ENCODE measurements at regions not wholly inside any gene's neighbourhood (a gene's known extent, or its start where the extent isn't known, plus 50 kb on each side); places are given as distances from the start of the nearest gene placed in this dataset.

DNA sequence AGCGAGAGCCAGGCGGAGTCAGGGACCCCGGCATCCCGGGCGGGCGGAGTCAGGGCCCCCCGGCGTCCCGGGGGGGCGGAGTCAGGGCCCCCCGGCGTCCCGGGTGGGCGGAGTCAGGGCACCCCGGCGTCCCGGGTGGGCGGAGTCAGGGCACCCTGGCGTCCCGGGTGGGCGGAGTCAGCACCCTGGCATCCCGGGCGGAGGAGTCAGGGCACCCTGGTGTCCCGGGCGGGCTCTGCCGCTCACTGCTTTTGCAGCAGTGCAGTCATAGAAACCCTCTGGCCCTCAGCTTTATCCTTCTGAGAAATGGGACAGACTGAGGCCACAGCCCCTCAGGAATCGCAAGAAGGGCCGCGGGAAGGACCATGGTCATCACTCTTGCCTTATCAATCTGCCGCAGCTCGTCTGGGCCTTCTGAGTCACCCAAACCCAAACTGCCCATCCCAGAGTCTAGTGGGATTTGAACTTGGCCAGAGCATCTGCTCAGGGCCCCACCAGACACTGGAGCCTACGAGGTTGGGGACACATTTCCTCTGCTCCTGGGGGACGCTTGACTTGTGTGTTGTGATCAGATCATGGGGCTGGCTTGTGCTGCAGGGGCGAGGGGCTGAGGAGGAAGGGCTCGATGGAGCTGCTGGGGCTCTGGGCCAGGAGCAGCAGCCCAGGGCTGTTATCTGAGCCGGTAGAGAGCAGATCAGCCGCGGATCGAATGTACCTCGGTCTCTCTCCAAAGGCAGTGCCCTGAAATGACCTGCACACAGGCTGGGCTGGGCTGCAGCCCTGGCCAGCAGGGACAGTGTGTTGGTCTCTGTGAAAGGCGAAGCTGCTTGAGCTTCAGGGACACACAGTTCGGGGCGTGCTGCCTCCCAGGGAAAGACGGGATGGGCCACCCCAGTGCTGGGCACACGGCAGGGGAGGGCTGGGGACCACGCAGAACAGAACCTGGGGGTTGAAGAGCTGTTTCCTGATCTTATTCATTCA, 290.1 kb upstream of the HDAC4 start:
- DNase-seq (ENCODE audit: low read depth), result no peak

- no peak for DNase-seq (ENCODE audit: low read depth)
These were observed 289.2 kb upstream of the HDAC4 start for GRCh38 chr2:239689985-239690384.

- no peak for DNase-seq (ENCODE audit: low read depth)
These were observed 288.6 kb upstream of the HDAC4 start for GRCh38 chr2:239689410-239689809.

DNA sequence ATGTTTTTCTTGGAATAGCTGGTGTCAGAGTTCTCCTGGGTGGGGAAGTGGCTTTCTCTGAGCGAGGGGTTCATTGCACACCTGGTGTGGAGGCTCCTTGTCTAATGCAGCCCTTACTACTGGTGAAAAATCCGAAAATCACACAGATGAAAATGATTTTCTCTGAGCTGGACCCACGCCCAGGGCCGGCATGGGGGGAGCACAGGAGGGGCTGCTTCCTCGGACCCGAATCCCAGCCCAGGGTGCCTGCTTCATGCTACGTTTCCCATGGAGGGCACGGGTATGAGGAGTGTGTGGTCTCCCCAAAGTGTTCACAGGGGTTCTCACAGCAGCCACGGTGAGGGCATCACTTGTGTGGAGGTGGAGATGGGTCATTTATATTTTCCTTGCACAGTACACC, 288.0 kb upstream of the HDAC4 start:
- no peak for DNase-seq (ENCODE audit: low read depth)

- DNase-seq (ENCODE audit: low read depth), result no peak
These were observed 287.4 kb upstream of the HDAC4 start for GRCh38 chr2:239688122-239688681.

DNA sequence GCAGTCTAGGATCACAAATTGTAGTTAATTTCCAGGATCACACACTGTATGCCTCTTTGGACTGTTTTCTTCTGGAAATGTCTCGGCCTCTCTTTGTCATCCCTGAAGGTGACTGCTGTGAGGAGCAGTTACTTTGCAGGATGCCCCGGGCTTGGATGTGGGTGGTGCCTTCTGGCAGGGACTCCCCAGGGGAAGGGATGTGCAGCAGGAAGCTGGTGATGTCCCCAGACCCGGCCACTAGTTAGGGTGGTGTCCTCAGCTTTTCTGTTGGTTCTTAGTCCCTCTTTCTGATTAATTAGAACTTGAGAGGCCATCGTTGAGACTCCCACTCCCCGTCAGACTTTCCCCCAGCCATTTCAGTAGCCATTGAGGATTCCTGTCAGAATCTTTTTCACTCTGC, 286.6 kb upstream of the HDAC4 start:
- no peak for DNase-seq (ENCODE audit: low read depth)

- DNase-seq (ENCODE audit: low read depth), result no peak
These were observed 285.1 kb upstream of the HDAC4 start for GRCh38 chr2:239685965-239686364.

DNA sequence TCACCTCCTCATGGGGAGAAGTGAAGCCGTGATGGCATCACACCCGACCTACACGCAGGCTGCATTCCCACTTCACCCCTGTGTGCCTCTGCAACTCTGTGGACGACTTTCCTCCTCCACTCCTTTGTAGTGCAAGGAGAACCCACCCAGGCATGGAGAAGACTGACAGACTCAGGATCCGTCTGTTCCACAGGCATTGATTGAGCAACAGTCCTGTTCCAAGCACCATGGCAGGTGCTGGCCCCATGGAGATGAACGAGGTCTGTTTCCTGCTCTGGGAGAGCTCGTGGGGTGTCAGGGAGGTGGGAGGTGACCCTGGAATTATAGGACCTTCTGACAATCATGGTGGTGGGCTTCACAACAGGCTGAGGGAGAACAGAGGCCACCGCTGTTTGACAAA, 284.7 kb upstream of the HDAC4 start:
- DNase-seq (ENCODE audit: low read depth), result no peak

DNA sequence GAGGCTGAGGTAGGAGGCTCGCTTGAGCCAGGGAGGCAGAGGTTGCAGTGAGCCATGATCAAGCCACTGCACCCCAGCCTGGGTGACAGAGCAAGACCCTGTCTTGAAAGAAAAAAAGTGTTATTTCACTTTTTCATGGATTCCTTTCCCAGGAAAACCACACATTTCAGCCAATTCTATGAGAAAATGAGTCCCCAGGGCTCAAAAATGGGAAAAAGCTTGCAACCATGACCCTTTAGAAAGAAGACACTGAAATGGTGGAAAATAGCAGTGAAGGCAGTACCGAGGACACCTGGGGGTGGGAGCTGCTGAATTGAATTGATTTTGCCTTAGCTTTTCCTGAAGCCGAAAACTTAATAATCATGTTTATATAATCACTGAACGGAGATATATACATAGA, 284.2 kb upstream of the HDAC4 start:
- no peak for DNase-seq (ENCODE audit: low read depth)

GRCh38 chr2:239684271-239684810, 283.5 kb upstream of the HDAC4 start:
- DNase-seq (ENCODE audit: low read depth), result no peak

DNA sequence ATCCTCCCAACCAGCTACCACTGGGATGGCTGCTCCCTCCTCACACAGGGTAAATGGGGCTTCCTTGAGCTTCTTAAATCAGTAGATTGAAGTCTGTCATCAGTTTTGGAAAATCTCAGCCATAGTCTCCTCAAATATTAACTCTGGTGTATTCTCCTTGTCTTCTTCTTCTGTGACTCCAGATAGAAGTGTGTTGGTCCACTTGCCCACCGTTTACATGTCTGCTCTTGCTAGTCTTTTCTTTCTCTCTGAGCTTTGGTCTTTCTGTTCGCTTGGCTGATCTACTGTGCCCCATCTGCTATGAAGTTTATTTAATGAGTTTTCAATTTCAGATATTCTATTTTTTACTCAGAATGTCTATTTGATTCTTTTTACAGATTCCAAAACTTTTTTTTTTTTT, 281.7 kb upstream of the HDAC4 start:
- no peak for DNase-seq (ENCODE audit: low read depth)

DNA sequence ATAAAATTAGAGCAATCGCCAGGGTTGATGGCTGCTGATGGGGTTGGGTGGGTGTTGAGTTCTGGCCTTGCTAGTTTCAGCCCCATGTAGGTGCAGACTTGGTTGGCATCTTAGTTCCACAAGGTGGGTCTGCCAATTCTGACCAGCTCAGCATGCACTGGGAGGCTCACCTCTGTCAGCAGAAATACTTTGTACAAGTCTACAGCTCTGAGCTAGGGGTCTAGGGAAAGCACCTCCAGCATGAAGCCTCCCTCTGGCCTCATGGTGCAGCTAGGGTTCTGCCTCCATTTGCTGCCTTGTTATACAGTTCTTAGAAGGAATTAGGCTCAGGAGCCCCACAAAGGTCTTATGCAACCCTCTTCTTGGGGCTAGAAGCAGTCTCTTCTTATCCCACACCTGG, 278.9 kb upstream of the HDAC4 start:
- DNase-seq (ENCODE audit: low read depth), result no peak

GRCh38 chr2:239678666-239679296, 278.0 kb upstream of the HDAC4 start:
- no peak for DNase-seq (ENCODE audit: low read depth)

- DNase-seq (ENCODE audit: low read depth), result no peak
These were observed 277.3 kb upstream of the HDAC4 start for GRCh38 chr2:239678186-239678490.

- DNase-seq (ENCODE audit: low read depth), result no peak
These were observed 276.8 kb upstream of the HDAC4 start for GRCh38 chr2:239677453-239678185.

DNA sequence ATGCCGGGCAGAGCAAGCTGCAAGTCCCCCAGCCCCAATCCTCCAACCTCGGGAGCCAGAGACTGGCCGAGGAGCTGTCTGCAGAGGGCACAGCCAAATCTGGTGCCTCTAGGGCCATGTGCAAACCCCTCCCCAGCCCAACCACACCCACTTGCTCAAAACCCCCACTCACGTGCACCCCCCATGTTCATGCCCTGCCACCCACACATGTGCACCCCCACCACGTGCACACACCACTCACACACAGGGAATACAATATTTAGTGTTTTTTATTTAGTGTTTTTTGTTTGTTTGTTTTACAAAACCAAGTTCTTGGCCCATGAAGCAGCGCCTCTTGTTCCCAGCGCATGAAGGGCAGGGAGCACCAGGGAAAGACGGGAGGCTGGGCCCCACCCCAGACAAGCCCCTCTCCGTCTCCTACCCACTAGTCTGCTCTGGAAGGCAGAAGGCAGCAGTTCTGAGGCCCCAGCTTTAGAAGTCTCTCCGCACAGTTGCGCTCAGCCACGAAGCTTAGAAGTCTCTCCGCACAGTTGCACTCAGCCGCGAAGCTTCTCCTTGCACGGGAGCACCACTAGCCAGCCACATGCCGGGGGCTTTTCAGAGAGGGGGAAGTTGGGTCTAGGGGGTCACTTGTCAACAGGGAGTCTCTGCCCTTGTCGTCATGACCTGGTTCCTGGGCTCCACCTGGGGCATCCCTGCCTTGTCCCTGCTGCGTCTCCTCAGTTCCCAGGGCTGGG, 276.1 kb upstream of the HDAC4 start:
- no peak for DNase-seq (ENCODE audit: low read depth)

DNA sequence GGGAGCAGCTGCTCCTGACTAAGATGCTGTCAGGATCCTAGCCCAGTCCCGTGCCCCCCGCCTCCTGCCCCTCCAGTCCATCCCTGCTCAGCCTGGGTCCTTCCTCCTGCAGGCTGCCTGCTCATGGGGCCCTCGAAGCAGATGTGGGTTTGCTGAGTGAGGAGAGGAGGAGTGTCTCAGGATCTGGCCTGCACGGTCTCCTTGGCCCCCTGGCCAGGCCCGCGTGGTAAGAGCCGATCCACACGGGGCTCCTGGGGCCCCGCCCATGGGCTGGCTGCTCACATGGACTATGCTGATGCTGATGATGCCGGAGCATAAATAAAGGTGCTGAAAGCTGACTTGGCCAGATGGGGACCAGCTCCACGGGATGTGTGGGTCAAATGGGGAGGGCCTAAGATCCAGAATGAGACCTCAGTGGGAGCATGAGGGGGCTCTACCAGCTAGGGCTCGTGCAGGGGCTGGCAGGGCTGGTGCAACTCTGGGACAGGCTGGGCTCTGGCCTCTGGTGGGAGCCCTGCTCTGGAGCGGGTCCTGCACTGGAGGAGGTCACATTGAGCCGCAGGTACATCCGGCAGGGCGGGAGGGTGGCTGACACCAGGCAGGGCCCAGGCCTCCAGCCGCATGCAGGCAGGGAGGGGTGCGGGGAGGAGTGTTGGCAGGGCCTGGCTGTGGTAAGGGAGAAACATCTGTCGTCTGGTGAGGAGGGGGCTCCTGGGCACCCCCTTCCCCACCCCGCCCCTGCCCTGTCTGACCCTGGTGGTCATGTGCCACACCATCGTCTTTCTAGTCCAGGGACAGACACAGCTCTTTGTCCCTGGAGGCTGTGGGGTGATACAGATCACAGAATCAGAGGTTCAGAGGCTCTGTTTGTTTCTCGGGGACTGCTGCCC, 275.3 kb upstream of the HDAC4 start:
- DNase-seq (ENCODE audit: low read depth), result no peak

DNA sequence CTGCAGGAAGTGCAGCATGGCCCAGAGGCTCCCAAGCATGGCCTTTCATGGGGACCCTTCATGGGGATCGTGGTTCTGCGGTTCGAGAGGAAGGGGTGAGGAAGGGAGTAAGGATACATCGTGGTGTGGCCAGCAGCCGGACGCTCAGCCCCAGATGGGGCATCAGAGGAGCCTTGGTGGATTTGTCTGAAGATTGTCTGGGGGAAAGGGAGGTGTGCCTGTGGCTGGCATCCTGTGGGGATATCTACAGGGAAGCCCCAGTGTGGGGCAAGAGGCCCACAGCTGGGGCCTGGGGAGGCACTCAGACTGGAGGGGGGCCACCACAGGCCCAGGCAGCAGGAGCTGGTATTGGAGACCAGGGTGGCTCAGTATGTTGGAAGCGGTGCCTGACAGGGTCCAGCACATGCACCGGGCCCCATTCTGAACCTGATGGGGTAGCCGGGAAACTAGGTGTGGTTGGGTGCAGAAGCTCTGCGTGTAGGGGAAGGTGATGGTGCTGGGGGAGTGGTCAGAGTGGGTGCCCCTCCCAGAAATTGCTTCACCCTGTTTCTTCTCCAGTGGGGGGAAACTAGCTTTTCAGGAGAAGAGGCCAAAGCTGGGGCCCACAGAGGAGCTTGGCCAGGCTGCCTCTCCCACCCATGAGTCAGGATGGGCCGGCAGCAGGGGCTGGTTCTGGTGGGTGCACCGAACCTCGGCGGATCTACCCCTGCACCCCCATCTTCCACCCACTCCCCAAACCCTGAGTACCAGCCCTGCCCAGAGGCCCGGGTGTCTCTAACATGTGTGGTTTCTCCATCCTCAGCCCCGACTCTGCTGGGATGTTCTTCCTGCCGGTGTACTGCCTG, 274.4 kb upstream of the HDAC4 start:
- no peak for DNase-seq (ENCODE audit: low read depth)

DNA sequence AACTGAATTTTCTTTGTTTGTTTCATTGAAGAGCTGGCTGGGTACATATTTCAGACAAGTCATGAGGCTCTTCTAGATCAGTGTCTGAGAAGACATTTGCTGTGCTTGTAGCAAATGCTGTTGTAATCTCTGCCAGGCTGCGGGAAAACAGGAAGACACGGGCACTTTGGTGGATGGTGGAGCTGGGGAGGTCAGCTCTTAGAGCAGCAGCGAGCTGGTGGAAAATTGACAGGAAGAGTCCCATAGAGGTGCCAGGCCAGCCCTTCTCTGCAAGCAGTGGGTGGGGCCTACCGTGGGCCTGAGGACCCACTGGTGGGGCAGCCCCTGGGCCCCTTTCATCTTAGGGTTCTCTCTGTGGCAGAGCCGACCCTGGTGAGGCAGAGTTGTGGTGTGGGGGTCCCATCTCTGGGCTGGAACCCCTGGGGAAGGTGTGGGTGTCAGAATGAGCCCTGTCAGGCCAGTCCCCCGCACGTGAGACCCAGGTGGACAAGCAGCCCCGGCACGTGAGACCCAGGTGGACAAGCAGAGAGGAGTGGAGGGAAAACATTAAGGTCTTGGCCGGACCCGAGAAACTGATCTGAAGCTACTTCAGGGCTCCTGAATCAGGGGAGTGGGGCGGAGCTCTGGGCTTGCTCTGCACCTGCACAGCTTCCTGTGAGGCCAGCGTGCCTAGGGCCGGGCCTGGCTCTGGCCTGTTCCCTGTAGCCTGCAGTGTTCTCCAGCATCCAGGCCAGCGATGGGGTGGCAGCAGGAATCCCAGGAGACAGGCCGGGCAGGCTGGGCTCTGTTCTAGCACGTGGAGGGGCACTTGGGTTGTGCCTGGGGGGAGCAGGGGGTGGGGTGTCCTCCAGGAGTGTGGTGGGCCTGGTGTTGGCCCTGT, 273.5 kb upstream of the HDAC4 start:
- DNase-seq (ENCODE audit: low read depth), result no peak
